ENCODE measurements at regions not wholly inside any gene's neighbourhood (a gene's known extent, or its start where the extent isn't known, plus 50 kb on each side); places are given as distances from the start of the nearest gene placed in this dataset.

DNA sequence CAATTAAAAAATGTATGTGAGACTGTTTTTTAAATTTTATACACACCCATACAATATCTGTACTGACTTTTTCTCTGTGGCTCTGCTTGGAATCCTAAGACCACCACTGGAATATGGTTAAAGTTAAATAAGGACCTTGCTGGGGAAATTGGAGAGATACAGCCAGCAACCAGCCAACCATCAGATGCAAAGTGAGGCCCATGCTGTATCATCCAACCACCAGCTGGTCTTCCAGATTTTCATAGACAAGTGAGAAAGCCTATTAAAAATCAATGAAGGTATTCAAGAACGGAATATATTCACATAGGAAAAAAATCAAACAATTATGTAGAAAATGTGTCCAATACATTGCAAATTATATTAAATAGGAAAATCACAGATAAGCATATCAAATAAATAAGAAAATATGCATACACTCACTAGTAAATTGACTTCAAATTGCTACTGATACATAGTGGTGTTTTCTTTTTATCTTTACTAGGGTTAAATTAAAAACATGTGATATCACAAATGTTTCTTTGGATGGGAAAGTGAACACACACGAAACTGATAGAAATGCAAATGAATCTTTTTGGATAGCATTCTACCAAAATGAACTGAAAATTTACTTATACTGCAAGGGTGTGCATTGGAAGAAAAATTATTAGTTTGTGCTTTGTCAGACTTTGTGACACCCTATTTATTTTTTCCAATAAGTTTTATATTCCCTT, 1486.3 kb downstream of the BRINP3 start:
- no peaks in the 10 kb centered on the region for H3K79me2 ChIP-seq (ENCODE audit: insufficient read depth, low read length)
- no peaks in the 10 kb centered on the region for H3K36me3 ChIP-seq (ENCODE audit: insufficient read depth, low read length)
- DNase-seq (no peak), ATAC-seq (ENCODE audit: insufficient read depth, low read depth) (no peak)
- TF ChIP-seq CTCF (IDR thresholded peaks at IDR 0.05; ENCODE audit: borderline replicate concordance, extremely low read depth, low read length, poor library complexity, severe bottlenecking) (no peak), EZH2 (IDR thresholded peaks at IDR 0.05; ENCODE audit: borderline replicate concordance, low read depth, low read length, severe bottlenecking) (no peak)
- no peaks in the 10 kb centered on the region for H3K27me3 ChIP-seq (ENCODE audit: insufficient read depth, low read length, poor library complexity)
- no peaks in the 10 kb centered on the region for H3K4me1 ChIP-seq (ENCODE audit: insufficient read depth, low read length)
- H4K20me1 ChIP-seq (ENCODE audit: insufficient read depth, low read length) = no peaks in the 10 kb centered on the region
- H2AFZ ChIP-seq (ENCODE audit: low read depth, low read length) = no peak overlapping the region
- no peak overlapping the region for H3K4me2 ChIP-seq (ENCODE audit: insufficient read depth, low read length)
- H3K9me3 ChIP-seq (ENCODE audit: insufficient read depth, low read length, severe bottlenecking) = no peaks in the 10 kb centered on the region
- H3K4me3 ChIP-seq (ENCODE audit: low read depth in 1 of 2, low read length in 2 of 2) = no peak overlapping the region
- no peak overlapping the region for H3K9ac ChIP-seq (ENCODE audit: low read depth, low read length)
- no peak overlapping the region for H3K27ac ChIP-seq (ENCODE audit: low read length)

DNA sequence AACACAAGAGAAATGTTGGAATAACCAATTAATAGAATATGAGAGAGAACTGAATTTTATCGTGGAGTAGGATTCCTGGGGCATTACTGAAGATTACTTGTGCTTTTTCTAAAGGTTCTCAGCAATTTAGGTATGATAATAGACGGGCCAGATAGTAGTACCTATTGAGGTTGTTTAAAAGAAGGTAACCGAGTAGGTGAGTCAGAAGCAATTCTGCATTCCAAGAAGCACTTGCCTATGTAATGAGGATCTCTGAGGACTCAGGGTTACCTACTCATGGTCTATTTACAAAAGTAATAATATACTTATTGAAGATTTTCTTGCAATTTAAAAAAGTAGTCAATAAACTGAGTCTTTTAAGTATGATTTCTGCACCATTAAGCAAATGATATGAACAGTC, 1469.8 kb downstream of the BRINP3 start:
- no peak overlapping the region for H3K9ac ChIP-seq (ENCODE audit: low read depth, low read length)
- no peak overlapping the region for H3K27ac ChIP-seq (ENCODE audit: low read length)
- no peaks in the 10 kb centered on the region for H3K4me1 ChIP-seq (ENCODE audit: insufficient read depth, low read length)
- no peaks in the 10 kb centered on the region for H4K20me1 ChIP-seq (ENCODE audit: insufficient read depth, low read length)
- H3K36me3 ChIP-seq (ENCODE audit: insufficient read depth, low read length) = no peaks in the 10 kb centered on the region
- H3K9me3 ChIP-seq (ENCODE audit: insufficient read depth, low read length, severe bottlenecking) = no peaks in the 10 kb centered on the region
- H3K27me3 ChIP-seq (ENCODE audit: insufficient read depth, low read length, poor library complexity) = no peaks in the 10 kb centered on the region
- no peak for ATAC-seq (ENCODE audit: insufficient read depth, low read depth)
- no peaks in the 10 kb centered on the region for H3K79me2 ChIP-seq (ENCODE audit: insufficient read depth, low read length)
- no peak overlapping the region for H3K4me2 ChIP-seq (ENCODE audit: insufficient read depth, low read length)
- DNase-seq = no peak
- H3K4me3 ChIP-seq (ENCODE audit: low read depth in 1 of 2, low read length in 2 of 2) = no peak overlapping the region
- H2AFZ ChIP-seq (ENCODE audit: low read depth, low read length) = no peak overlapping the region
- TF ChIP-seq CTCF (IDR thresholded peaks at IDR 0.05; ENCODE audit: borderline replicate concordance, extremely low read depth, low read length, poor library complexity, severe bottlenecking) (no peak), EZH2 (IDR thresholded peaks at IDR 0.05; ENCODE audit: borderline replicate concordance, low read depth, low read length, severe bottlenecking) (no peak)

- H3K4me1 ChIP-seq (ENCODE audit: insufficient read depth, low read length) = no peaks in the 10 kb centered on the region
- TF ChIP-seq EZH2 (IDR thresholded peaks at IDR 0.05; ENCODE audit: borderline replicate concordance, low read depth, low read length, severe bottlenecking) (no peak), CTCF (IDR thresholded peaks at IDR 0.05; ENCODE audit: borderline replicate concordance, extremely low read depth, low read length, poor library complexity, severe bottlenecking) (no peak)
Observed at GRCh38 chr1:189021577-189021976, 1456.1 kb downstream of the BRINP3 start.

More at GRCh38 chr1:189021577-189021976, 1456.1 kb downstream of the BRINP3 start:
- no peak for DNase-seq
- Histone ChIP-seq H3K9ac (ENCODE audit: low read depth, low read length) (no peak overlapping the region), H3K4me3 (ENCODE audit: low read depth in 1 of 2, low read length in 2 of 2) (no peak overlapping the region), H3K36me3 (ENCODE audit: insufficient read depth, low read length) (no peaks in the 10 kb centered on the region), H3K27ac (ENCODE audit: low read length) (no peak overlapping the region), H3K9me3 (ENCODE audit: insufficient read depth, low read length, severe bottlenecking) (no peaks in the 10 kb centered on the region), H3K27me3 (ENCODE audit: insufficient read depth, low read length, poor library complexity) (no peaks in the 10 kb centered on the region), H3K4me2 (ENCODE audit: insufficient read depth, low read length) (no peak overlapping the region), H3K79me2 (ENCODE audit: insufficient read depth, low read length) (no peaks in the 10 kb centered on the region), H4K20me1 (ENCODE audit: insufficient read depth, low read length) (no peaks in the 10 kb centered on the region), H2AFZ (ENCODE audit: low read depth, low read length) (no peak overlapping the region)
- no peak for ATAC-seq (ENCODE audit: insufficient read depth, low read depth)
